HG02981 (cell line): ENCODE measurements at regions not wholly inside any gene's neighbourhood (a gene's known extent, or its start where the extent isn't known, plus 50 kb on each side); places are given as distances from the start of the nearest gene placed in this dataset.
"Not testable (repeated sequence)": the region's sequence is repeated elsewhere in the genome, so short reads cannot be mapped to it uniquely, and the experiment has no call there.

Experiments
- ATAC-seq: cut with Tn5 transposase; IDR thresholded peaks from one replicate; pipeline ENCODE4 v1.9.1; 2021; ENCODE audit warnings: mild to moderate bottlenecking, moderate library complexity; ENCODE audit not compliant: unreplicated experiment

DNA sequence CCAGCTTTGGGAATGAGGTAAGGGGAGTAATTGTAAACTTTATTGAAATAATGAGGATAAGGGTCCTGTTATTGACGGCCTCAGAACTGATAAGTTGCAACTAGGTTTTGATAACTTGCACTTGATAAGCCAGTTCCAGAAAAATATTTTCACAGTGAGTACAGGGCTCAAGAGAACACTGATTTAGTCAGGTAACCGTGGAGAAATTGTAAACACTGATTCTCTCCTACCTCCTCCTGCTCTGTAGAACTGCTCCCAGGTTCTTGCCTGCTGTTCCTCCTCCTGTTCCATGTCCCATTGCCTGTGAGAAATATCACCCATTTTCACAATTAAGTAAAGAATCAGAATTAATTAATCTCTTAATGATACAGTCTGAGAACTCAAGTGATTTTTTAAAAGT is 55.0 kb upstream of the CXXC4 start:
- ATAC-seq: no peak

DNA sequence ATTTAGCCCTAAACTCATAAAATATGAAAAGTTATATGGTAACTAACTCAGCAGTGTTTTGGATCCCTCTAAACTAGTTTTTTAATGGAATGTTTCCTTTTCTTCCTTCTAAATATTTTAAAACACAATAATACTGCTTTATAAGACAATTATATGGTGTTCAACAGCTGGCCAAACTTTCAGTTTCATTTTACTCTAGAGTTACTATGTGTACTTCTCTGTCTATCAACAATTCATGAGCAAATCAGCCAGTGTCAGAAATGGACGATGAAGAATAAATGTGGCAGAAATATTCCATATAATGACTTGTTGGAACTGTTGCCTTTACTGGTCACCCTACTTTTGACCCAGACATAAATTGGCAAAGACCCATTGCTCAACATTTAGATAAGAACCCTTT is 64.8 kb upstream of the CXXC4 start:
- ATAC-seq: no peak

DNA sequence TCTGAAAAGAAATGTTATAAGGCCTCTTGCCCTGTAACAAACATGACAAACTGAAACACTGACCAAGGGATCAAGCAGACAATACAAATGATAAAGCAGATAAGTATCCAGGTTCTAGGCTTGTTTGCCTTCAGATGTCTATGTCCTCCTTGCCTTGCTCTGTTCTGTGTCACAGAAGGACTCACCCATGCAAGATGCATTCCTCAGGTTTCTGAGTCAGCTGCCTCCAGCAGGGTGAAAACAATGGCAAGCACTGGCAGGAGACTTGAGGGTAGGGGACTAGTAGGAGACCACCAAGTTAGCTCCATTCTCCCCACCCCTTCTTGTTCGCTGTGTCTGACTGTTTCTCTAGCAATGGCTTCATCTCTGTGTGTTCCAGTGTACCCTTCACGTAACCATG is 76.6 kb upstream of the CXXC4 start:
- ATAC-seq: no peak

DNA sequence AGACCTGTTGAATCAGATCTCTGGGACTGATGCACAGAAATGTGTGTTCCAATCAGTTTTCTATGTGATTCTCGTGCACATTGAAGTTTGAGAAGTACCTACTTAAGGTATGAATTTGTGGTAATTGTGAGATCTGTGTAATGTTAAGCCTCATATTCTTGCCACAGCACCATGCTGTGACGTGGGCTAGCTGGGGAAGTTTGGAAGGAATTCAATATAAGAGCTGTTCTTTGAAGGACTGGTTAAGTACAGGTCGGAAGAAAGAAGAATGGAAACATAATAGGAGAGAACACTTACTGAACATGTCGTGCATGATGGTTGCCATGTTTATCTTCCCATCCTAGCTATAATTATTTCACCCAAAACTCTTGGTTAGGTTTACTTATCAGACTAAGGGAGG is 79.7 kb upstream of the CXXC4 start:
- ATAC-seq: no peak

DNA sequence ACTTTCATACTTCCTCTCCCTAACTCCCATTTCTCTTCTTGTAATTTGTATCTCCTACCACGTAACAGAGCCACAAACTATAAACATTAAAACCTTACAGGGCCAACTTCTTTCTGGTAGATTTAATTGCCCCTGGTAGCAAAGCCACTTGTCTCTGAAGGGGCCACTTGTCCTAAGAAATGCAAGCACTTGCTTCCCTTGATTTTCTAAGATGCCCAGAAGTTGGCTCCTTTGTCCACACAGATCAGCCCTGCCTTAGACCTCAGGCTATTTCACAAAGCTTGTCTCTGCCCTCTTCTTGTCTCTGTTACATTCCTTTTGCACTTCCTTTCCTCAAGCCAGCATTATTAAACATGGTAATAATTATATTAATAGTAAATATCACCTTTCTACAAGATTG is 80.6 kb upstream of the CXXC4 start:
- ATAC-seq: no peak

DNA sequence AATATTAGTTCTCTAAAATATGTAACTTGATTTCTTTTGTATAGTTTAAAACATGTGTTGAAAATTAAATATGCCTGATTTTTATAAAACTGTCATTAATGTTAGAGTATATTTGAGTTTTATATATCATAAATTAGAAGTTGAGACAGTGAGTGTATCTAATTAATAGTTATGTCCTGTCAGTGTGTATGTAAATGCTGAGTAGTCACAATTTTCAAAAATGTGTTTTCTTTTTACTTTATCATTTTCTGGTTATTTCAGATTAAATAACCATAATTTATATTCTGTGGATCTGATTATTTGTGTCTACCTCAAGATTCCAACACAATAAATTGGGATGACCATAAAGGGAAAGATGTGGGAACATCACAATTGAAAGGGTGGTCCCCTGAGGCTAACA is 82.7 kb upstream of the CXXC4 start:
- ATAC-seq: no peak

DNA sequence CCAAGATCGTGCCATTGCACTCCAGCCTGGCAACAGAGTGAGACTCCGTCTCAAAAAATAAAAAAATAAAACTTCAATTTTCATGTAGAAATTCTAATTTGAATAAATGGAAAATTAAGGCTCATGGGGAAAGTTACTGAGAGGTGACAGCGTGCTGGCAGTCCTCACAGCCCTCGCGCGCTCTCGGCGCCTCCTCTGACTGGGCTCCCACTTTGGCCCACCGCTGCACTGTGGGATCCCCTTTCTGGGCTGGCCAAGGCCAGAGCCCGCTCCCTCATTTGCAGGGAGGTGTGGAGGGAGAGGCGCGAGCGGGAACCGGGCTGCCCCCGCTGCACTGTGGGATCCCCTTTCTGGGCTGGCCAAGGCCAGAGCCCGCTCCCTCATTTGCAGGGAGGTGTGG is 86.8 kb upstream of the CXXC4 start:
- ATAC-seq: not testable (repeated sequence)

DNA sequence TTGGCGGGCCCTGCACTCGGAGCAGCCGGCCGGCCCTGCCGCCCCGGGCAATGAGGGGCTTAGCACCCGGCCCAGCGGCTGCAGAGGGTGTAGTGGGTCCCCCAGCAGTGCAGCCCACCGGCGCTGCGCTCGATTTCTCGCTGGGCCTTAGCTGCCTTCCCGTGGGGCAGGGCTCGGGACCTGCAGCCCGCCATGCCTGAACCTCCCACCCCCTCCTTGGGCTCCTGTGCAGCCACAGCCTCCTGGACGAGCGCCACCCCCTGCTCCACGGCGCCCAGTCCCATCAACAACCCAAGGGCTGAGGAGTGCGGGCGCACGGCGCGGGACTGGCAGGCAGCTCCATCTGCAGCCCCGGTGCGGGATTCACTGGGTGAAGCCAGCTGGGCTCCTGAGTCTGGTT is 87.4 kb upstream of the CXXC4 start:
- ATAC-seq: not testable (repeated sequence)

DNA sequence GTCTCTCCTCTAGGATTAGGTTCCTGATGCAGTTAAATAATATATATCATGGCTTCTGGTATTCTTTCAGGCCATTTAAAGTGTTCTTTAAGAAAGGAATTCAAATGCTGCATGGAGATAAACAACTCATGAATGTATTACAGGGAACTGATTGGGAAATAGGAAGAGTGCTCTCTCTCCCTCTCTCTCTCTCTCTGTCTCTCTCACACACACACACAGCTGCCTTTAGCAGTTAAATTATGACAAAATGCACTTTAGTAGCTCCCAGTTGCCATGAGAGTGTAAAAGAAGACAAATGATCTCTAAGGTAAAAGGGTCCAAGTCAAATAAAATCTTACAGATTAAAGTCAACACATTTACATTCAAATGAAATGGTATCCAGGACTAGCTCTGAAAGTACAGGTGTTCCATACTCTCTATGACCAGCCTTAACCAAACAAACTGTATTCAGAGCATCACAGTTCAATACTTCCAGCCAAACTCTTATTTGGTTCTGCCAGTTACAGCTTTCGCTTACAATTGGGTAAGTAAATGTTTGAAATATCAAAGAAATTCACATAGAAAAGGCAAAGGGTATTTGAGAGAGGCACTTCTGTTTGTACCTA is 94.7 kb upstream of the CXXC4 start:
- no peak for ATAC-seq

DNA sequence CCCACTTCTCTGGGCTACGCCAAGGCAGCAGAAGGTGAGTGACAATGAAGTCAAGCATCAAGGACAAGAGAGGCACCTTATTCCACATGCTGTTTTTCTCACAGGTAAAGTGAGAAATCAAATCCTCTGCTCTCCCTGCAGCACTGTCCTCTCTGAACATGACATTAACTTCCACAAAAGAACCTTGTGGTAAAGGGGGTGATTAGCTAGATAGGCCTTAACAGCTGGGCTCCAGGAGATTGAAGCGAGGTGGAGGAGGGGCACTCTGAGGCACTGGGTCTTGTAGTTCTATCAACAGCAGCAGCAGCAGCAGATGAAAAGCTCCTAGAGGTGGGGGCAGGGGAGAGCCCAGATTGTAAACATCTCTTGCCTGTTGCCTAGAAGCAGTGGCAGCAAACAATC is 96.8 kb upstream of the CXXC4 start:
- ATAC-seq: no peak

DNA sequence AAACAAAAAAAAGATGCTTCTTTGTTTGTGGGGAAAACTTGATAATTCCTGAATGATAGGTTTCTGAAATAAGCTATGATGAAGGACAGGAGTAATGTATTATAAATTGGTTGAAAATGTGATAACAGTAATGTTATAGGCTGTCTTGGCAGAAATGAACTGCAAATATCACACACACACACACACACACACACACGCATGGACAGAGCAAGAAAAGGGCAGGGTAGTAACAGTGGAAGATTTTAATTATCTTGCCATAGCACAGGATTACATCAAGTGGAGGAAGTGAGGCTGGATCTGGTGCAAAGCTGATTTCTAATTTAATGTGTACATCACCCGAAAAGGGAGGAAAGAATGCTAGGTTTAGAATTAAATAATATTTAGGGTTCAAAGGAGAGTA is 97.5 kb upstream of the CXXC4 start:
- ATAC-seq: no peak

DNA sequence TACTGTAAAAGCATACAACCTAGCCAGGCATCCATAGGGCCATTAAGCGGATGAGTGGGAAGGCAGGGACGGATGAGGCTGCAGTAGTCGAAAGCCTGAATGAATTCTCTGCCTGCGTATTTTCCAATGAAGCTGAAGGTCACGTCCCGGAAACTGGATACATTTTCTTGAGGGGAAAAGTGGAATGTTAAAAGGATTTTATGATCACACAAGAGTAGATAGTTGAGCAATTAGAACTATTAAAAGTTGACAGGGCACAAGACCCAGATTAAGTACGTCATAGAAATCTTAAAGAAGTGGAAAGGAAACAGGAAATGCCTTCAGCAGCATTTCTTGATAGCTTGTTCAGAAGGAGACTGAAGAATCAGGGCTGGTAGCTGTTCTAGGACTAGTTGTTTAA is 98.3 kb upstream of the CXXC4 start:
- no peak for ATAC-seq

DNA sequence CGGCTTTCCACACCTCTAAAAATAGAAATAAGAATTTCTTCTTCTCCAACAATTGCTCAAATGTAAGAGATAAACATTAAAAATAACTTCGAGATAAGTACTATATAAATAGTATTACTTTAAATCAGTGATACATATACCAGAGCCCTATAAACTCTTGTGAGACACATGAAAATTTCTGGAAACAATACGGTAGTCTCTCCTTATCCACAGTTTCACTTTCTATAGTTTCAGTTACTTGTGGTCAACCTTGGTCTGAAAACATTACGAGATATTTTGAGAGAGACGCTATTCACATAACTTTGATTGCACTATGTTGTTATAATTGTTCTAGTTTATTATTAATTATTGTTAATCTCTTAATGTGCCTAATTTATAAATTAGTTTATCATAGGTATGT is 101.5 kb upstream of the CXXC4 start:
- ATAC-seq: no peak

DNA sequence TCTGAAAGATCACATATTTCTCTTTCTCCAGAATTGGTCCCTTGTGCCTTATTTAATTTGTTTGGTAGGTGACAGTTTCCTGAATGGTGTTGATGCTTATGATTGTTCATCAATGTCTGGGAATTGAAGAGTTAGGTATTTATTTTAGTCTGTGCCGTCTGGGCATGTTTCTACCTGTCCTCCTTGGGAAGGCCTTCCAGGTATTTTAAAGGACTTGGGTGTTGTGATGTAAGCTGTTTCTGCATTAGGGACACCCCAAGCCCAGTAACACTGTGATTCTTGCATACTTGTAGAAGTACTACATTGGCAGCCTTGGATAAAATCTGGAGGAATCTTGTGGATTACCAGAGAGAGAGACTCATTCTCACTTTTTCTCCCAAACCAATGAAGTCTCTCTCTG is 120.8 kb upstream of the CXXC4 start:
- no peak for ATAC-seq

DNA sequence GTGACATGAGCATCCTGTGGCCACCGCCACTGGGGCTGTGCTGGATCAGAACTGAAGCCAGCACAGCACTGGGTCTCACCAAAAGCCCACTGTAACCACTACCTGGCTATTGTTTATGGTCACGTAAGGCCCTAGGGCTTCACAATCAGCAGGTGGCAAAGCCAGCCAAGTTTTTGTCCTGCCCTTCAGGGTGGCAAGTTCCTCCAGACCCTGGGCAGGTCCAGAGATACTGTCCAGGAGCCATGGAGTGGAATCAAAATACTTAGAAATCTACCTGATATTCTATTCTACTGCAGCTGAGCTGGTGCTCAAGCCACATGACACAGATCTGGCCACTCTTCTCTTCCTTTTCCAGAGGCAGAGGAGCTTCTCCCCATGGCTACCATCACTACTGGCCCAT is 121.2 kb upstream of the CXXC4 start:
- no peak for ATAC-seq

DNA sequence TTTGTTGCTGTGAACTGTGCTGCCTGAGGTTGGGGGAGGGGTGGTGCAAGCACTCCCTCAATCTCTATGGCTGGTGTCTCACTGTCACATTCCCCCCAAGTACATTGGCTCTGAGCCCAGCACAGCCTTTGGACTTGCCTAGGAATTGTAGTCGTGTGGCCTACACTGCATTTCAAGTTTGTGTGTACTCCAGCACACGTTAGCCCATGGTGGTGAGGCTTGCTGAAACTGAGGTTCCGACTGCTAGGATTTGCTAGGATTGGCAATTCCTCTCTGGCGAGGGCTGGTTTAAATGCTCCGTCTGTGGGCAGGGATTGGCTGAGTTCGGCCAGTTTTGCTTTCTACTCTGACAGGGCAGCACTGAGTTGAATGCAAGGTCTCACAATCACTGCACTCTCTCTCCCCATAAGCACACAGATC is 121.7 kb upstream of the CXXC4 start:
- ATAC-seq: no peak

DNA sequence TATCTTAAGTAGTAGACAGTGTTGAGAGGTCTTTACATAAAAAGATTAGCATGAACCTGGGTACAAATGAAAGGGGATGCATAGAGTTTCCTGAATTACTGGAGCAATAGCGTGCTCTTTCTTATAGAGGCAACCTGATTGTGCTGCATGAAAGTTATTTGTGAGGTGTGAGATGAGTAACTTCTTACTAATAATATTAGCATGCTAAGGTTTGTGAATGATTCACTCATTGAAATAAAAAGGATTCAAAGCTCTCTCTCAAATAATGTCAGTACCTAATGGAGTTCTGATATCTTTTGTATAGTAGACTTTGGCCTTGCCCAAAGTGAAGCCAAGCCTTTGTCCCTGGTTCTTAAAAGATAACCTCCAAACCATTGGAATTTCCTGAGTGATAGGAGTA is 131.0 kb upstream of the CXXC4 start:
- ATAC-seq: no peak

DNA sequence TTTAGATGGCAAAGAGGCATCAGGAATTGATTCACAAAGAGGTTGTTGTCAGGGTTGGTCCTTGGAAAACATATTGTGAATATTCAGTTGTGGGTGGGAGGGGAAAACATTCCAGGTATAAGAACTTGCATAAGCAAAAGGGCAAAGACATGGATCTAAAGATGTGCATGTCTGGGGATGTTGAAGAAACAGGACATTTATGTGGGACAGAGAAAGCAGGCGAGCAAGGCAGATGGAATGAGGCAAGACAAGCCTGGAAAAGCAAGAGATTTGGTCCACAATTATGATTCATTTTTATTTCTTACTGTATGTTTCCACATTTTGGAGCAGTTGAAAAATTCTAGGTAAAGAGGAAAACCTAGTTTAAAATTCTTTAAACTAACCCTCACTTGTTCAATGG is 134.9 kb upstream of the CXXC4 start:
- ATAC-seq: no peak

DNA sequence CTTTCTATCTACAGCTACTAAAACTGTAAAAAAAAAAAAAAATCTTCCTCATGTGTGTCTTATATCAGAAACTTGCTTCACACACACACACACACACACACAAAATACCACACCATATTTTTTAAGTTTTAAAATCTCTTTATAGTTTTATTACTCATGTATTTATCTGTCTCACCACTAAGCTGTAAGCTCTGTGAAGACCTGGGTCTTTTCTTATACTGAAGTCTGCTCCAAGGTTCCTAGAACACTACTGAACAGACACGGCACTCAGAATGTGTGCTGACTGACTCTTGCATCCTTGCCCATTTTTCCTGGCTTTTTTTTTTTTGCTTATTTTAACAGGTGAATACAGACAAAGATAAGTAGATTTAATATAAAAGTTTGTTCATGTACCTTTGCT is 135.6 kb upstream of the CXXC4 start:
- no peak for ATAC-seq

DNA sequence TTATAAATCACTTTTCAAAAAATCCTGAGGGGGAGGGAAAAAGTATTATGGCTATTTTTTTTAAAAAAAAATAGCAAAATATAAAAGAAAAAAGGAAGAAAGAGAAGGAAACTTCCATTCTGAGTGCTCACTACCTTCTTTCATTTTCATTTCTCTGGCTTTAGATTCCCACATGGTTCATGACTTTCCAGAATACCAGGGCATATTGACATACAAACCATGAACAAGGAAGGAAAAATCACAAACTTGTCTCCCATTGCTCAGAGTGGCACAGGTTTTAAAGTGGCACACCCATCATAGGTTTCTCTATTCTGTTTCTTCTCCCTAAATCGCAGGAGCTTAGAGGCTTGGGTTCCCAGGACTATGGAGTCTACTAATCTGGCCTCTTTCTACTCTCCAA is 136.3 kb upstream of the CXXC4 start:
- ATAC-seq: no peak

DNA sequence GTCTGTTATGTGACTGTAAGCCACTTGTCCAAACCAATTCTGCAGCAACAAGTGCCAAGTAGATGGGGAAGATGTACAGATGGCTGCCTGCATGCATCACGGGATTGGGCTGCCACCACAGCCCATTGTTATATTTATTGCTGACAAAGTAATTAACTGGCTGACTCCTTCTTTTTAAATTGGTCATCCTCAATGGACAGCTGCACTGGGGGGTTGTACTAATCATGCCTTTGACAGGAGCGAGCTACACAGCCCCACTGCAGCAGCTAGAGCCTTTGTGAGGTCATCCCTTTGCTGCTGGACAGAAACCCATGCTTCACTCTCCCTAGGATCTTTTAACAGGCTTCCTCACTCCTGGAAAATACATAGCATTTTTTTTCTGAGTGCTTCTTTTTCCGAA is 146.7 kb upstream of the CXXC4 start:
- ATAC-seq: no peak

DNA sequence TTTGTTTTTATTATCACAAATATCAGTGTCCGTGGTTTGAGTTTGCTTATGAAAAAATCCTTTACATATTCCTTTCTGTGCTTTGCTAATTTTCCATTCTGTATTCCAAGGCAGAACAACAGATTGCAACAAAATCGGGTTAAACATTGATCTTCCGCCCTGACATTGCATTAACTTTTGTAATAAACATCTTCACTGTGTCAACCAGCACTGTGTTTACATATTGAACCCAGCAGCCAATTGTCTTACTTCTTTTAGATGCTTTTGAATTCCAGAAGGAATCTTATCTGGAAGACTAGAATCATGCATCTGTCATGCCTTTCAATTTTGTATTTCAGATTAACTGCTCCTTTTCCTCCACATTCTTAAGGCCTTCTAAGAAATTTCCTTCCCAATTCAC is 147.8 kb upstream of the CXXC4 start:
- no peak for ATAC-seq

DNA sequence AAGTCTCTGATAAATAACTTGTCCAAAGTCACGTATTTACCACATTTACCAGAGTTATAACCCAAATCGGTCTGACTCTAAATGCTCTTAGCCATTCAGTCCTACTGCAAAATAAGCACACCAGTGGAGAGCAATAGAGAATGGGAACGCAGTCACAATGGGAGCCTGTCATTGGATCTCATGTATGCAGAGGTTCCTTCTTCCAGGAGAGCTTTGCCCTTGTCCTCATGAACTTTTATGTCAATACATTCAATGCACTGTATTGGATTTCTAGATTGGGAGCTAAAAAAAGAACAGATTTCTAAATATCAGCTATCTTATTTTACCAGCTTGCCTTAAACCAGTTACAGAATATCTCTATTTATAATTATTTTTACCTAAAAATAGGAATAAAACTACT is 149.1 kb upstream of the CXXC4 start:
- ATAC-seq: no peak

DNA sequence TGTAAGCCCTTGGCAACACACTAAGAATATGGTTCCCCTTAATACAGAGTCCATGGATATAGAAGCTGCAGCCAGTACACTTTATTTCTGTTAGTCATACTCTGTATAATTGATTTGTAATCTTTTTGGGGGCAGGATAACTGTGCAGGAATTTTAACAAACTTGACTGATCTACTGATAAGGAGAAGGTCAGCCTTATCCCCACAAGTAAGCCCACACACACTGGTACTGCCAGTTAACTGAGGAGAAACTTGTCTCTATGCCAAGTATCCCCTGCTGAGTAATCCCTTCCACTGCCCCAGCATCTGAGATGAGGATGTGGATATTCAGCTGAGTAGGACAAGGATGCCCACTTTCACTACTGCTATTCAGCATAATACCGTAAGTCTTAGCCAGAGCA is 154.9 kb upstream of the CXXC4 start:
- no peak for ATAC-seq
